GM23248 (cell line): ENCODE measurements at regions not wholly inside any gene's neighbourhood (a gene's known extent, or its start where the extent isn't known, plus 50 kb on each side); places are given as distances from the start of the nearest gene placed in this dataset.

Source experiments
- EZH2 ChIP-seq: fragments of 200-600 bp; sonication (generic); IDR thresholded peaks from 2 replicates; pipeline ENCODE4 v1.6.1; 2018; ENCODE audit warnings: antibody characterized with exemption, mild to moderate bottlenecking; ENCODE audit not compliant: insufficient read depth, poor library complexity, severe bottlenecking
- EZH2phosphoT487 ChIP-seq: fragments of 200-600 bp; sonication (generic); IDR thresholded peaks from 2 replicates; pipeline ENCODE4 v1.6.1; 2018; ENCODE audit warnings: antibody characterized with exemption, moderate library complexity, mild to moderate bottlenecking, low read depth; ENCODE audit not compliant: insufficient read depth

DNA sequence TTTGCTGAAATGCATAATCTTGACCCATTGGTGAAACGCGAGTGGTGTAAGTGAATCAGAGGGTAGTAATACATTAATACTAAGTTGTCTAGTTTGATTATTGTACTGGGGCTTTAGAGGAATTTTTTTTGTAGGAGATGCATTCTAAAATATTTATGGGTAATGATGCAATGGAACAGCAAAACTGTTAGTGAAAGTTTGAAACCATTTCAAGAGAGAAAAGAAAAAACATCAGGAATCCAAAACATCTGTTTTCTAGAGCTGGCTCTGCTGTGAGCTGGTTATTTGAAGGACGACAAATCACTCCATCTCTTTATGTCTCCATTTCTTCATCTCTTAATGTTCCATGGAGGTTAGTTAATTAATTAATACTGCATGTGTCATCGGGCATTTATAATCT is 351.9 kb upstream of the FAT1 start:
- TF ChIP-seq EZH2 (no peak), EZH2phosphoT487 (no peak)
